OCI-LY7 (cell line): ENCODE measurements at regions not wholly inside any gene's neighbourhood (a gene's known extent, or its start where the extent isn't known, plus 50 kb on each side); places are given as distances from the start of the nearest gene placed in this dataset.

ENCODE experiments used
- BruUV-seq: library from RNA; stranded (reverse); fragments of 400-500 nt; replicated peaks from 2 replicates; lab custom pipeline; 2021; lab: Mats Ljungman, UMichigan
- CTCF ChIA-PET: fragments of 300-600 bp; sonication (Branson Sonifier 250); formaldehyde crosslinking; loops from one replicate; lab custom pipeline; 2022; ENCODE audit warnings: antibody characterized with exemption; ENCODE audit not compliant: unreplicated experiment; lab: Charles Lee
- POLR2A ChIA-PET: fragments of 300-600 bp; sonication (Branson Sonifier 250); formaldehyde crosslinking; loops from one replicate; lab custom pipeline; 2022; ENCODE audit warnings: antibody characterized with exemption; lab: Charles Lee
- DNase-seq: peaks from one replicate; pipeline ENCODE4 v3.0.0-alpha.2; 2015; ENCODE audit warnings: low spot score
- H2AFZ ChIP-seq: fragments of 200-600 bp; sonication (generic), shearing (Covaris generic); 2 replicates; pipeline ENCODE4 v1.6.1; 2014; ENCODE audit warnings: mild to moderate bottlenecking, antibody characterized with exemption, low read length, moderate library complexity
- H3K27ac ChIP-seq: fragments of 200-600 bp; sonication (generic); 2 replicates; pipeline ENCODE4 v1.5.1; 2014; ENCODE audit warnings: mixed run types, low read depth, mild to moderate bottlenecking, moderate library complexity, low read length, inconsistent platforms; ENCODE audit not compliant: poor library complexity, severe bottlenecking
- H3K36me3 ChIP-seq: fragments of 200-600 bp; sonication (generic); 2 replicates; pipeline ENCODE4 v1.6.1; 2014; ENCODE audit warnings: mild to moderate bottlenecking, antibody characterized with exemption, low read length, moderate library complexity, mixed read lengths; ENCODE audit not compliant: insufficient read depth
- H3K4me1 ChIP-seq: fragments of 200-600 bp; sonication (generic); 2 replicates; pipeline ENCODE4 v1.5.1; 2014; ENCODE audit warnings: mild to moderate bottlenecking, low read length; ENCODE audit not compliant: insufficient read depth, poor library complexity, severe bottlenecking
- H3K4me2 ChIP-seq: fragments of 200-600 bp; sonication (generic); 2 replicates; pipeline ENCODE4 v1.6.1; 2014; ENCODE audit warnings: mild to moderate bottlenecking, low read length
- H3K4me3 ChIP-seq: fragments of 200-600 bp; sonication (generic); 2 replicates; pipeline ENCODE4 v1.5.1; 2014; ENCODE audit warnings: mild to moderate bottlenecking, low read depth, low read length; ENCODE audit not compliant: poor library complexity, severe bottlenecking
- H3K79me2 ChIP-seq: fragments of 200-600 bp; sonication (generic); 2 replicates; pipeline ENCODE4 v1.6.1; 2016; ENCODE audit warnings: low read depth, mild to moderate bottlenecking, low read length, moderate library complexity, mixed read lengths; ENCODE audit not compliant: insufficient read depth
- H3K9me2 ChIP-seq: fragments of 200-600 bp; sonication (generic); 2 replicates; pipeline ENCODE4 v1.6.1; 2016; ENCODE audit warnings: mild to moderate bottlenecking, low read length, mixed read lengths; ENCODE audit not compliant: insufficient read depth
- H3K9me3 ChIP-seq: fragments of 200-600 bp; sonication (generic); 2 replicates; pipeline ENCODE4 v1.6.1; 2014; ENCODE audit warnings: mild to moderate bottlenecking, mixed run types, low read length, mixed read lengths
- H4K20me1 ChIP-seq: fragments of 200-600 bp; sonication (generic); 2 replicates; pipeline ENCODE4 v1.6.1; 2014; ENCODE audit warnings: mild to moderate bottlenecking, antibody characterized with exemption, low read length, moderate library complexity, mixed read lengths; ENCODE audit not compliant: insufficient read depth
- EZH2phosphoT487 ChIP-seq: fragments of 200-600 bp; sonication (generic); IDR thresholded peaks from 2 replicates; pipeline ENCODE4 v1.6.1; 2018; ENCODE audit warnings: low read depth, borderline replicate concordance, mild to moderate bottlenecking, mixed run types, antibody characterized with exemption, low read length, moderate library complexity, mixed read lengths
- intact Hi-C: fragments of 100-400 bp; cut with micrococcal nuclease; formaldehyde crosslinking; loops from one replicate; pipeline ENCODE4 v1.10.0; 2022; ENCODE audit not compliant: unreplicated experiment
- TF ChIP-seq, protein P1 (sequence below): fragments of 200-600 bp; sonication (generic); conservative IDR thresholded peaks from 2 replicates; pipeline ENCODE4 v1.5.1; 2014; ENCODE audit warnings: mild to moderate bottlenecking, antibody characterized with exemption, low read length, moderate library complexity, mixed read lengths

DNA sequence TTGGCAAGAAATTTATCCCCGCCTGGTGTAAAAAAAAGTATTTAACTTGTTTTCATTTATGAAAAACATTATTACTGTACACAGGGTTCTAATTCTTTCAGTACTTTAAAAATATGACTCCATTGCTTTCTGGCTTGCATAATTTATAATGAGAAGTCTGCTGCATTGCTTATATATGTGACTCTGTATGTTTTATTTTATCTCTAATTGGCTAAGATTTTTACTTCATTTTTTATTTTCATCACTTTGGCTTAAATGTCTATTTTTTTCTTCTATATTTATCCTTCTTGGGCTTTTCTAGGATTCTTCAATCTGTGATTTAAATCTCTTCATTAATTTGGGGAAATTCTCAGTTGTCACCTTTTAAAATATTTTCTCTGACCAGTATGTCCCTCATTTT lies 636.6 kb upstream of the NR2F2 start:
- 0 out of 2 replicates have a peak, but pooled peaks cover 5% of the 10 kb centered on the region for H3K9me3 ChIP-seq
- H3K36me3 ChIP-seq = no peaks in the 10 kb centered on the region
- intact Hi-C loops = no loop called here
- no peak for TF ChIP-seq EZH2phosphoT487
- TF ChIP-seq, protein P1, sequence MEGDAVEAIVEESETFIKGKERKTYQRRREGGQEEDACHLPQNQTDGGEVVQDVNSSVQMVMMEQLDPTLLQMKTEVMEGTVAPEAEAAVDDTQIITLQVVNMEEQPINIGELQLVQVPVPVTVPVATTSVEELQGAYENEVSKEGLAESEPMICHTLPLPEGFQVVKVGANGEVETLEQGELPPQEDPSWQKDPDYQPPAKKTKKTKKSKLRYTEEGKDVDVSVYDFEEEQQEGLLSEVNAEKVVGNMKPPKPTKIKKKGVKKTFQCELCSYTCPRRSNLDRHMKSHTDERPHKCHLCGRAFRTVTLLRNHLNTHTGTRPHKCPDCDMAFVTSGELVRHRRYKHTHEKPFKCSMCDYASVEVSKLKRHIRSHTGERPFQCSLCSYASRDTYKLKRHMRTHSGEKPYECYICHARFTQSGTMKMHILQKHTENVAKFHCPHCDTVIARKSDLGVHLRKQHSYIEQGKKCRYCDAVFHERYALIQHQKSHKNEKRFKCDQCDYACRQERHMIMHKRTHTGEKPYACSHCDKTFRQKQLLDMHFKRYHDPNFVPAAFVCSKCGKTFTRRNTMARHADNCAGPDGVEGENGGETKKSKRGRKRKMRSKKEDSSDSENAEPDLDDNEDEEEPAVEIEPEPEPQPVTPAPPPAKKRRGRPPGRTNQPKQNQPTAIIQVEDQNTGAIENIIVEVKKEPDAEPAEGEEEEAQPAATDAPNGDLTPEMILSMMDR = no peak
- no peaks in the 10 kb centered on the region for H3K9me2 ChIP-seq
- no peak overlapping the region for H3K27ac ChIP-seq
- ChIA-PET POLR2A (no interaction called here), CTCF (no interaction called here)
- no peaks in the 10 kb centered on the region for H3K79me2 ChIP-seq
- H3K4me1 ChIP-seq = no peaks in the 10 kb centered on the region
- H2AFZ ChIP-seq = no peak overlapping the region
- no peak overlapping the region for H3K4me3 ChIP-seq
- no peak overlapping the region for H3K4me2 ChIP-seq
- DNase-seq = no peak
- H4K20me1 ChIP-seq = no peaks in the 10 kb centered on the region
- BruUV-seq = no TSS peak

DNA sequence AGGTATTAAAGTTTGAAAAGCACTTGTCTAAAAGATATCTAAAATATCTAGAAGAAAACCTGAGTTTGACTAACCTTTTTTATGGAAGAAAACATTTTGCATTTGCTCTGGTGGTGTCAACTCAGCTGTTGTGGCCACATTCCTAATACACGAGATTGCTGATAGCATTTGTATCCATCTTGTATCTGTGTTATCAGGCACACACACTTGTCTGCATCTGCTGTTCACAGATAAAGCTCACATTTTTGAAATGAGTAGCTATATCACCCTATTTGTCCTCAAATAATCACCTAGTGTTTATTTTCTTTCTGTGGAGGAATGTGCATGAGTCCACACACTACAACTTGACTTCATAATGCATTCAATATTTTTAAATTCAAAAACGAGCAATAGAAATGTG lies 632.3 kb upstream of the NR2F2 start:
- TF ChIP-seq, protein P1 = no peak
- Histone ChIP-seq H3K79me2 (no peaks in the 10 kb centered on the region), H2AFZ (no peak overlapping the region), H3K4me2 (no peak overlapping the region), H3K4me1 (no peaks in the 10 kb centered on the region), H3K9me2 (no peaks in the 10 kb centered on the region), H3K9me3 (0 out of 2 replicates have a peak, but pooled peaks cover 11% of the 10 kb centered on the region), H4K20me1 (no peaks in the 10 kb centered on the region), H3K36me3 (no peaks in the 10 kb centered on the region), H3K27ac (no peak overlapping the region), H3K4me3 (no peak overlapping the region)
- POLR2A ChIA-PET = interaction anchor here (0.8 to 1.1 kb wide), 2 partner anchors 9 to 792 kb away, joined by 3 to 4 read pairs; no protein-coding TSS in a partner anchor
- no peak for DNase-seq
- BruUV-seq = no TSS peak
- CTCF ChIA-PET = no interaction called here
- intact Hi-C loops = no loop called here

DNA sequence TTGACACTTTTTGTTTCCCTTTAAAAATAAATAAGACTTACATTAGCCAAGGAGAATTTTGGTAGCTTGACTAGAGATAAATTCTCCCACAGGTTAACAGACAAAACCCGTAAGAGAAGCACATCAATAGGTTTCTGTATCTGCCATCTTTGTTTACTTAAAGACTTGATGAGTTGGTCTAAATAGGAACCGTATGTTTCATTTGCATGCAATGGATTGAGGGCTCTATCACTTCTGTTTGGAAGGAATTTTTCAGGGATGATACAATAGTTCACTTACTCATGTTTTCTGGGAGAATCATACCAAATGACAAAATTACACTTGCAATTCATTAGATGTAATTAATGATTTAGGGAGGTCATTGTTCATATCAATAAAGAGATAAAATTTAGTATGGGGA lies 631.5 kb upstream of the NR2F2 start:
- intact Hi-C loops = no loop called here
- Histone ChIP-seq H2AFZ (no peak overlapping the region), H3K4me2 (no peak overlapping the region), H3K9me2 (no peaks in the 10 kb centered on the region), H4K20me1 (no peaks in the 10 kb centered on the region), H3K4me3 (no peak overlapping the region), H3K27ac (no peak overlapping the region), H3K4me1 (no peaks in the 10 kb centered on the region), H3K79me2 (no peaks in the 10 kb centered on the region), H3K9me3 (0 out of 2 replicates have a peak, but pooled peaks cover 11% of the 10 kb centered on the region), H3K36me3 (no peaks in the 10 kb centered on the region)
- CTCF ChIA-PET = no interaction called here
- POLR2A ChIA-PET = interaction anchor here (0.8 to 1.1 kb wide), 3 partner anchors 10 to 793 kb away, joined by 3 to 4 read pairs (median 4); no protein-coding TSS in a partner anchor
- TF ChIP-seq, protein P1 = no peak
- no peak for TF ChIP-seq EZH2phosphoT487
- no peak for DNase-seq
- BruUV-seq = no TSS peak
